ENCODE measurements at regions not wholly inside any gene's neighbourhood (a gene's known extent, or its start where the extent isn't known, plus 50 kb on each side); places are given as distances from the start of the nearest gene placed in this dataset.
A peak's percentile ranks its signal among the peaks of the same experiment; 100 is the strongest.

- Histone ChIP-seq H3K4me3 (ENCODE audit: low read depth, low read length) (no peak overlapping the region), H3K36me3 (ENCODE audit: control insufficient read depth, insufficient read depth, low read length) (no peaks in the 10 kb centered on the region), H3K27me3 (ENCODE audit: control insufficient read depth, insufficient read depth, low read length) (no peaks in the 10 kb centered on the region)
- DNase-seq (ENCODE audit: low read depth), result no peak
- peak; percentile 36 for TF ChIP-seq CTCF (IDR thresholded peaks at IDR 0.05; ENCODE audit: insufficient read depth, low read length, poor library complexity, severe bottlenecking)
Observed at GRCh38 chr13:26112843-26113242, 61.0 kb upstream of the SHISA2 start.

- H3K27me3 ChIP-seq (ENCODE audit: control insufficient read depth, insufficient read depth, low read length), result no peaks in the 10 kb centered on the region
- H3K36me3 ChIP-seq (ENCODE audit: control insufficient read depth, insufficient read depth, low read length), result no peaks in the 10 kb centered on the region
- H3K4me3 ChIP-seq (ENCODE audit: low read depth, low read length), result no peak overlapping the region
- no peak for DNase-seq (ENCODE audit: low read depth)
- TF ChIP-seq CTCF (IDR thresholded peaks at IDR 0.05; ENCODE audit: insufficient read depth, low read length, poor library complexity, severe bottlenecking), result no peak
Observed at GRCh38 chr13:26111797-26112196, 60.0 kb upstream of the SHISA2 start.

Measured in kidney epithelial cell (primary cell).